ENCODE measurements at regions not wholly inside any gene's neighbourhood (a gene's known extent, or its start where the extent isn't known, plus 50 kb on each side); places are given as distances from the start of the nearest gene placed in this dataset.

DNA sequence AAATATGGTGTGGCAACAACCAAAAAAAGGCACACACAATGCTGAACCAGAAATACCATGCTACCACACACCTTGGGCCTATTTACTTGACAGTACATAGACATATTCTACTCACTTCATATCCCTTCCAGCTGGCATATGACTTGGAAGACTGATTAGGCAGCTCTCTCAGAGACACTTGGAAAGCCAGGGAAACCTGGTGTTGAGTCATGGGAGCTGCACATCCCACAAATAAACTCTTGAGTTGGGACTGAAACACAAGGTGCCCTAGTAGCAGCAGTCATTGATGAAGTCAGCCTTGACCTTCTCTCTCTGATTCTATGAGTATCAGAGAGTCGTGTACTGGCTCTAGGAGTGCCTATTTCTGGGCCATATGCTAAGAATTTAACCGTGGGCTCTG is 776.6 kb upstream of the LCORL start:
- Histone ChIP-seq H3K4ac (ENCODE audit: low read depth, low read length) (no peak overlapping the region), H3K4me2 (ENCODE audit: insufficient read depth, insufficient read length, low read length) (no peak overlapping the region), H3K23me2 (ENCODE audit: insufficient read length, low read depth, low read length, poor library complexity, severe bottlenecking) (no peaks in the 10 kb centered on the region), H3K23ac (ENCODE audit: insufficient read length, low read depth, low read length) (no peak overlapping the region), H3K4me1 (ENCODE audit: insufficient read depth, low read length) (no peaks in the 10 kb centered on the region), H3K14ac (ENCODE audit: insufficient read depth, low read length) (no peak overlapping the region), H3K18ac (ENCODE audit: insufficient read length, low read depth, low read length) (no peak overlapping the region), H3K56ac (ENCODE audit: insufficient read length, low read depth, low read length) (no peak overlapping the region), H3K79me2 (ENCODE audit: insufficient read depth, low read length) (no peaks in the 10 kb centered on the region), H4K5ac (ENCODE audit: insufficient read length, low read depth, low read length) (no peak overlapping the region), H4K20me1 (ENCODE audit: control insufficient read depth, insufficient read depth, insufficient read length) (no peaks in the 10 kb centered on the region), H2AK5ac (ENCODE audit: insufficient read length, low read length) (no peak overlapping the region), H2BK120ac (ENCODE audit: low read depth, low read length, poor library complexity, severe bottlenecking) (no peak overlapping the region), H3K27ac (ENCODE audit: insufficient read length, low read depth, low read length) (no peak overlapping the region), H3K9ac (ENCODE audit: extremely low read depth, insufficient read length, low read length) (no peak overlapping the region), H4K8ac (replicated peaks; ENCODE audit: insufficient read length, low read depth, low read length) (no peak overlapping the region), H2AFZ (ENCODE audit: low read length) (no peak overlapping the region), H3T11ph (ENCODE audit: low read length) (no peak overlapping the region), H4K91ac (ENCODE audit: insufficient read length, low read depth, low read length) (no peak overlapping the region), H3K79me1 (ENCODE audit: insufficient read depth, low read depth, low read length, poor library complexity, severe bottlenecking) (no peaks in the 10 kb centered on the region), H3K27me3 (ENCODE audit: insufficient read depth, low read length) (no peaks in the 10 kb centered on the region), H3K9me3 (ENCODE audit: control insufficient read depth, low read depth, low read length) (no peaks in the 10 kb centered on the region), H2BK5ac (ENCODE audit: insufficient read length, low read length) (no peak overlapping the region), H2BK20ac (ENCODE audit: low read depth, low read length, poor library complexity, severe bottlenecking) (no peak overlapping the region), H2BK15ac (ENCODE audit: low read depth, low read length) (no peak overlapping the region), H2BK12ac (ENCODE audit: insufficient read length, low read depth, low read length) (no peak overlapping the region)
- peaks cover 0 to 7% of the 10 kb centered on the region in 2 experiments; a peak in 2 of 4 replicates for H3K4me1 Mint-ChIP-seq
- TF ChIP-seq, protein P1, sequence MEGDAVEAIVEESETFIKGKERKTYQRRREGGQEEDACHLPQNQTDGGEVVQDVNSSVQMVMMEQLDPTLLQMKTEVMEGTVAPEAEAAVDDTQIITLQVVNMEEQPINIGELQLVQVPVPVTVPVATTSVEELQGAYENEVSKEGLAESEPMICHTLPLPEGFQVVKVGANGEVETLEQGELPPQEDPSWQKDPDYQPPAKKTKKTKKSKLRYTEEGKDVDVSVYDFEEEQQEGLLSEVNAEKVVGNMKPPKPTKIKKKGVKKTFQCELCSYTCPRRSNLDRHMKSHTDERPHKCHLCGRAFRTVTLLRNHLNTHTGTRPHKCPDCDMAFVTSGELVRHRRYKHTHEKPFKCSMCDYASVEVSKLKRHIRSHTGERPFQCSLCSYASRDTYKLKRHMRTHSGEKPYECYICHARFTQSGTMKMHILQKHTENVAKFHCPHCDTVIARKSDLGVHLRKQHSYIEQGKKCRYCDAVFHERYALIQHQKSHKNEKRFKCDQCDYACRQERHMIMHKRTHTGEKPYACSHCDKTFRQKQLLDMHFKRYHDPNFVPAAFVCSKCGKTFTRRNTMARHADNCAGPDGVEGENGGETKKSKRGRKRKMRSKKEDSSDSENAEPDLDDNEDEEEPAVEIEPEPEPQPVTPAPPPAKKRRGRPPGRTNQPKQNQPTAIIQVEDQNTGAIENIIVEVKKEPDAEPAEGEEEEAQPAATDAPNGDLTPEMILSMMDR (conservative IDR thresholded peaks at IDR 0.05): no peak
- no peak overlapping the region for H3K4me3 Mint-ChIP-seq
- no peak for DNase-seq
- no peaks in the 10 kb centered on the region for H3K36me3 Mint-ChIP-seq (ENCODE audit: insufficient read depth in 1 of 3, low read depth in 3 of 3)
- no peaks in the 10 kb centered on the region for H3K9me3 Mint-ChIP-seq
- no peaks in the 10 kb centered on the region for H3K27me3 Mint-ChIP-seq (ENCODE audit: low read depth)
- no peak overlapping the region for H3K27ac Mint-ChIP-seq
- WGBS (ENCODE audit: extremely low coverage, insufficient read length, low lambda C conversion rate): no CpG with 5 or more reads among the region's 2 CpGs
